ENCODE measurements at regions not wholly inside any gene's neighbourhood (a gene's known extent, or its start where the extent isn't known, plus 50 kb on each side); places are given as distances from the start of the nearest gene placed in this dataset.

GRCh38 chr10:78821052-78821451 is 247.7 kb upstream of the ZMIZ1 start:
- no peak for DNase-seq (ENCODE audit: low read depth in 4 of 4, low spot score in 1 of 4)

GRCh38 chr10:78828647-78829539 is 239.9 kb upstream of the ZMIZ1 start:
- no peak for DNase-seq (ENCODE audit: low read depth in 4 of 4, low spot score in 1 of 4)

- no peak for DNase-seq (ENCODE audit: low read depth in 4 of 4, low spot score in 1 of 4)
Observed at GRCh38 chr10:78829565-78829964, 239.2 kb upstream of the ZMIZ1 start.

GRCh38 chr10:78830062-78830975 is 238.4 kb upstream of the ZMIZ1 start:
- DNase-seq (ENCODE audit: low read depth in 4 of 4, low spot score in 1 of 4): no peak

- no peak for DNase-seq (ENCODE audit: low read depth in 4 of 4, low spot score in 1 of 4)
Observed at GRCh38 chr10:78830976-78831375, 237.8 kb upstream of the ZMIZ1 start.

- DNase-seq (ENCODE audit: low read depth in 4 of 4, low spot score in 1 of 4): no peak
Observed at GRCh38 chr10:78831461-78831860, 237.3 kb upstream of the ZMIZ1 start.

- no peak for DNase-seq (ENCODE audit: low read depth in 4 of 4, low spot score in 1 of 4)
Observed at GRCh38 chr10:78832281-78832680, 236.5 kb upstream of the ZMIZ1 start.

- no peak for DNase-seq (ENCODE audit: low read depth in 4 of 4, low spot score in 1 of 4)
Observed at GRCh38 chr10:78838141-78838657, 230.6 kb upstream of the ZMIZ1 start.

- no peak for DNase-seq (ENCODE audit: low read depth in 4 of 4, low spot score in 1 of 4)
Observed at GRCh38 chr10:78843495-78843894, 225.3 kb upstream of the ZMIZ1 start.

- no peak for DNase-seq (ENCODE audit: low read depth in 4 of 4, low spot score in 1 of 4)
Observed at GRCh38 chr10:78844960-78845607, 223.7 kb upstream of the ZMIZ1 start.

- no peak for DNase-seq (ENCODE audit: low read depth in 4 of 4, low spot score in 1 of 4)
Observed at GRCh38 chr10:78846071-78846470, 222.7 kb upstream of the ZMIZ1 start.

- DNase-seq (ENCODE audit: low read depth in 4 of 4, low spot score in 1 of 4): no peak
Observed at GRCh38 chr10:78846760-78847159, 222.0 kb upstream of the ZMIZ1 start.

- DNase-seq (ENCODE audit: low read depth in 4 of 4, low spot score in 1 of 4): no peak
Observed at GRCh38 chr10:78847485-78847884, 221.3 kb upstream of the ZMIZ1 start.

- no peak for DNase-seq (ENCODE audit: low read depth in 4 of 4, low spot score in 1 of 4)
Observed at GRCh38 chr10:78849115-78849514, 219.7 kb upstream of the ZMIZ1 start.

- no peak for DNase-seq (ENCODE audit: low read depth in 4 of 4, low spot score in 1 of 4)
Observed at GRCh38 chr10:78849731-78850130, 219.0 kb upstream of the ZMIZ1 start.

GRCh38 chr10:78850644-78851435 is 217.9 kb upstream of the ZMIZ1 start:
- no peak for DNase-seq (ENCODE audit: low read depth in 4 of 4, low spot score in 1 of 4)

- DNase-seq (ENCODE audit: low read depth in 4 of 4, low spot score in 1 of 4): no peak
Observed at GRCh38 chr10:78851647-78852046, 217.1 kb upstream of the ZMIZ1 start.

- DNase-seq (ENCODE audit: low read depth in 4 of 4, low spot score in 1 of 4): no peak
Observed at GRCh38 chr10:78852466-78853240, 216.1 kb upstream of the ZMIZ1 start.

- DNase-seq (ENCODE audit: low read depth in 4 of 4, low spot score in 1 of 4): no peak
Observed at GRCh38 chr10:78853864-78854263, 214.9 kb upstream of the ZMIZ1 start.

GRCh38 chr10:78856421-78856820 is 212.3 kb upstream of the ZMIZ1 start:
- DNase-seq (ENCODE audit: low read depth in 4 of 4, low spot score in 1 of 4): no peak
